ENCODE measurements at regions not wholly inside any gene's neighbourhood (a gene's known extent, or its start where the extent isn't known, plus 50 kb on each side); places are given as distances from the start of the nearest gene placed in this dataset.

DNA sequence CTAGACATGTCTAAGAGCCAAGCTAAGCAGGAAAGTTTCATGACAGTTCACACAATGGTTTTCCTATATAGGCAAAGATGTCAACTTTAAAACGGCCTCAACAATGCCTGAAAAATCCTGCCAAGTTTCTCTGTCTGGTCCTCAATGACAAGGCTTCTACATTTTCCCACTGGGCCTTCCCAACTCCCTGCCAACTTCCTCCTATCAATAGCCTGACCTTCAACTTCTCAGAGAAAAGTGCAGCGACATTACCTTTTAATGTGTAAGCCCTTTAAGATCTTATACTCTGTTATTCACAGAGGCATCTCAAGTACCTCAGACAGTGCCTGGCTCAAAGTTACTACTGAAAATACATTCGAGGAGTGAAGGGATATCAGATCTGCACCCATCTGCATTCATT is 56.2 kb upstream of the BTBD3 start:
- Mint-ChIP-seq H3K9me3 (peaks cover 8% of the 10 kb centered on the region), H3K4me3 (no peak overlapping the region), H3K27ac (no peak overlapping the region), H3K27me3 (ENCODE audit: low read depth) (no peaks in the 10 kb centered on the region), H3K36me3 (ENCODE audit: low read depth) (no peaks in the 10 kb centered on the region), H3K4me1 (peaks cover 6% of the 10 kb centered on the region)
- TF ChIP-seq, protein P1, sequence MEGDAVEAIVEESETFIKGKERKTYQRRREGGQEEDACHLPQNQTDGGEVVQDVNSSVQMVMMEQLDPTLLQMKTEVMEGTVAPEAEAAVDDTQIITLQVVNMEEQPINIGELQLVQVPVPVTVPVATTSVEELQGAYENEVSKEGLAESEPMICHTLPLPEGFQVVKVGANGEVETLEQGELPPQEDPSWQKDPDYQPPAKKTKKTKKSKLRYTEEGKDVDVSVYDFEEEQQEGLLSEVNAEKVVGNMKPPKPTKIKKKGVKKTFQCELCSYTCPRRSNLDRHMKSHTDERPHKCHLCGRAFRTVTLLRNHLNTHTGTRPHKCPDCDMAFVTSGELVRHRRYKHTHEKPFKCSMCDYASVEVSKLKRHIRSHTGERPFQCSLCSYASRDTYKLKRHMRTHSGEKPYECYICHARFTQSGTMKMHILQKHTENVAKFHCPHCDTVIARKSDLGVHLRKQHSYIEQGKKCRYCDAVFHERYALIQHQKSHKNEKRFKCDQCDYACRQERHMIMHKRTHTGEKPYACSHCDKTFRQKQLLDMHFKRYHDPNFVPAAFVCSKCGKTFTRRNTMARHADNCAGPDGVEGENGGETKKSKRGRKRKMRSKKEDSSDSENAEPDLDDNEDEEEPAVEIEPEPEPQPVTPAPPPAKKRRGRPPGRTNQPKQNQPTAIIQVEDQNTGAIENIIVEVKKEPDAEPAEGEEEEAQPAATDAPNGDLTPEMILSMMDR (IDR thresholded peaks at IDR 0.05; ENCODE audit: unreplicated experiment in 3 of 3), result no peak

DNA sequence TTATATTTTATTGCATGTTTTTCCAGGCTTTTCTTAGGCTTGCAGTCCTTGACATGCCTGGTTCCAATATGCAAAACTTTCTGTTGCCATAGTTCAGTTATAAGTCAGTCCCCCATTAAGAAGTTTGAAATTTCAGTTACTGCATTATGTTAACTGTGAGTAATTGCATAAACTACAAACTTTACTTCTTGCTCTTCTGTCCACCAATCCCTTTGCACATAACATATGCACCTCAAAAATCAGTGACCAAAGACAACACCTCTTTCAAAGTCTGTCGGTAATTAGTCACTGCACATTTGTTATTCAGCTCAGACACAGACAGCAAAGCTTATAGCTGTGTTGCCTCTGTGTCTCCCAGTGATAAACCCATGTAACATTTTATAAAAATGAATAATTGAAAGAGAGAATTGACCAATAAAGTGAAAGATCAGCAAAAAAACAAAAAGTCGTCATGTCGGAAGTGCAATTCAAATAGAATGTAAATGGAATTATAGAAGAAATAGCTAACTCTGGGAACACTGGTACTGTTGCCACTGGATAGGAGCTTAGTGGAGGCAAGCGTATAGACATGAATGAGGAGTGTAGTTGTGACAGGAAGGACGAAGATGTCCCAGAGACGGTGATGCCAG is 50.3 kb upstream of the BTBD3 start:
- H3K9me3 Mint-ChIP-seq, result no peaks in the 10 kb centered on the region
- H3K27ac Mint-ChIP-seq, result no peak overlapping the region
- TF ChIP-seq, protein P1 (IDR thresholded peaks at IDR 0.05; ENCODE audit: unreplicated experiment in 3 of 3), result no peak
- no peaks in the 10 kb centered on the region for H3K4me1 Mint-ChIP-seq
- no peaks in the 10 kb centered on the region for H3K27me3 Mint-ChIP-seq (ENCODE audit: low read depth)
- H3K36me3 Mint-ChIP-seq (ENCODE audit: low read depth), result no peaks in the 10 kb centered on the region
- H3K4me3 Mint-ChIP-seq, result no peak overlapping the region

Data from nephron (organoid).